CD14-positive monocyte (primary cell): ENCODE measurements at regions not wholly inside any gene's neighbourhood (a gene's known extent, or its start where the extent isn't known, plus 50 kb on each side); places are given as distances from the start of the nearest gene placed in this dataset.

Experiments
- DNase-seq, 3 donors: peaks; one replicate each; pipeline ENCODE4 v3.0.0-alpha.2; 2011 to 2022
- H2AFZ ChIP-seq: 2 replicates; pipeline ENCODE4 v1.6.0; 2012; ENCODE audit warnings: mild to moderate bottlenecking, low read depth, low read length, inconsistent platforms; ENCODE audit not compliant: insufficient read depth, poor library complexity, severe bottlenecking
- H3K27ac ChIP-seq, 2 donors: 1 replicate in 1 of 2; 2 replicates in 1 of 2; pipeline ENCODE4 v1.5.1; 2012 to 2013; ENCODE audit warnings: low read length in 2 of 2, control low read depth in 1 of 2, inconsistent platforms in 1 of 2, low read depth in 1 of 2, mild to moderate bottlenecking in 1 of 2
- H3K27me3 ChIP-seq, 2 donors: one replicate each; pipeline versions ENCODE4 v1.6.0 to v1.6.1; 2011 to 2013; ENCODE audit warnings: low read length in 2 of 2; ENCODE audit not compliant: control insufficient read depth in 2 of 2, insufficient read depth in 2 of 2
- H3K36me3 ChIP-seq, 2 donors: replicated peaks in 1 of 2; 1 replicate in 1 of 2; 2 replicates in 1 of 2; pipeline versions ENCODE4 v1.5.1 to v1.6.1; 2012 to 2013; ENCODE audit warnings: low read length in 2 of 2, control low read depth in 1 of 2, inconsistent platforms in 1 of 2, mild to moderate bottlenecking in 1 of 2; ENCODE audit not compliant: insufficient read depth in 2 of 2, control insufficient read depth in 1 of 2
- H3K4me1 ChIP-seq, 2 donors: 1 replicate in 1 of 2; 2 replicates in 1 of 2; pipeline versions ENCODE4 v1.5.1 to v1.6.1; 2012 to 2013; ENCODE audit warnings: low read length in 2 of 2, control low read depth in 1 of 2, inconsistent platforms in 1 of 2, mild to moderate bottlenecking in 1 of 2, moderate library complexity in 1 of 2; ENCODE audit not compliant: insufficient read depth in 2 of 2, control insufficient read depth in 1 of 2
- H3K4me2 ChIP-seq: replicated peaks from 2 replicates; pipeline ENCODE3; 2012; ENCODE audit warnings: low read length, moderate library complexity, mild to moderate bottlenecking; ENCODE audit not compliant: poor library complexity, severe bottlenecking; ENCODE audit errors: extremely low read depth
- H3K4me3 ChIP-seq, 3 experiments: fragments of 200-600 bp in 1 of 3; sonication (generic) in 1 of 3; replicated peaks in 1 of 3; 1 replicate in 2 of 3; 2 replicates in 1 of 3; pipeline ENCODE4 v1.5.1; 2011 to 2013; ENCODE audit warnings: low read length in 3 of 3, mild to moderate bottlenecking in 3 of 3, control low read depth in 2 of 3, low read depth in 2 of 3, inconsistent platforms in 1 of 3, moderate library complexity in 1 of 3
- H3K79me2 ChIP-seq: 2 replicates; pipeline ENCODE4 v1.6.0; 2012; ENCODE audit warnings: mild to moderate bottlenecking, control low read depth, inconsistent platforms, low read length, moderate library complexity; ENCODE audit not compliant: insufficient read depth
- H3K9ac ChIP-seq: 2 replicates; pipeline ENCODE4 v1.6.0; 2017; ENCODE audit warnings: low read length, mild to moderate bottlenecking; ENCODE audit not compliant: insufficient read depth, poor library complexity, severe bottlenecking
- H3K9me3 ChIP-seq, 2 donors: replicated peaks in 1 of 2; 1 replicate in 1 of 2; 2 replicates in 1 of 2; pipeline versions ENCODE4 v1.5.1 to v1.6.1; 2012 to 2013; ENCODE audit warnings: low read length in 2 of 2, control low read depth in 1 of 2; ENCODE audit not compliant: control insufficient read depth in 1 of 2, insufficient read depth in 1 of 2
- H4K20me1 ChIP-seq: 2 replicates; pipeline ENCODE4 v1.6.0; 2012; ENCODE audit warnings: mild to moderate bottlenecking, low read length, control low read depth, moderate library complexity; ENCODE audit not compliant: insufficient read depth
- H3K27ac Mint-ChIP-seq, 7 donors: one replicate each; pipeline ENCODE4 v1.8.0; 2020; ENCODE audit warnings: mild to moderate bottlenecking in 7 of 7, mixed read lengths in 7 of 7, moderate library complexity in 6 of 7, inconsistent platforms in 2 of 7
- H3K27me3 Mint-ChIP-seq, 3 donors: one replicate each; pipeline ENCODE4 v1.8.0; 2021 to 2022; ENCODE audit warnings: low read depth in 3 of 3, mild to moderate bottlenecking in 3 of 3, mixed read lengths in 3 of 3, moderate library complexity in 3 of 3, inconsistent platforms in 1 of 3
- H3K36me3 Mint-ChIP-seq, 2 donors: one replicate each; pipeline ENCODE4 v1.8.0; 2020; ENCODE audit warnings: mixed read lengths in 2 of 2, inconsistent platforms in 1 of 2, mild to moderate bottlenecking in 1 of 2
- H3K4me1 Mint-ChIP-seq: one replicate; pipeline ENCODE4 v1.8.0; 2020; ENCODE audit warnings: mild to moderate bottlenecking, mixed read lengths
- H3K4me3 Mint-ChIP-seq, 2 donors: one replicate each; pipeline ENCODE4 v1.8.0; 2020; ENCODE audit warnings: mild to moderate bottlenecking in 2 of 2, mixed read lengths in 2 of 2, moderate library complexity in 1 of 2
- H3K9me3 Mint-ChIP-seq, 7 donors: one replicate each; pipeline ENCODE4 v1.8.0; 2020 to 2022; ENCODE audit warnings: mixed read lengths in 7 of 7, mild to moderate bottlenecking in 6 of 7, moderate library complexity in 6 of 7, inconsistent platforms in 2 of 7
- CTCF ChIP-seq: fragments of 200-600 bp; IDR thresholded peaks from one replicate; pipeline ENCODE4 v1.8.0; 2022; ENCODE audit warnings: antibody characterized with exemption, mild to moderate bottlenecking
- WGBS: methylation state at CpG from one replicate; pipeline ENCODE4 v1.1.5; 2013; ENCODE audit warnings: missing lambda C conversion rate; ENCODE audit not compliant: insufficient coverage; 5-methylcytosine and 5-hydroxymethylcytosine counted together
- intact Hi-C, 2 donors: fragments of 100-400 bp; cut with micrococcal nuclease; formaldehyde crosslinking; loops; one replicate each; pipeline versions ENCODE4 v1.15.0 to v1.15.1; 2023

GRCh38 chr7:131845573-131846314 is 289.3 kb upstream of the PODXL start:
- H3K4me3 Mint-ChIP-seq: no peak overlapping the region
- no peak overlapping the region for H2AFZ ChIP-seq
- no peaks in the 10 kb centered on the region for H3K27me3 ChIP-seq
- no peak overlapping the region for H3K9ac ChIP-seq
- H4K20me1 ChIP-seq: no peaks in the 10 kb centered on the region
- TF ChIP-seq CTCF: no peak
- no peaks in the 10 kb centered on the region for H3K4me1 ChIP-seq
- peaks cover 2 to 6% (median 4%) of the 10 kb centered on the region in 3 donors for H3K27me3 Mint-ChIP-seq
- no peaks in the 10 kb centered on the region for H3K9me3 ChIP-seq
- 64% methylated on average over 4 of the region's 8 CpGs for WGBS
- H3K79me2 ChIP-seq: no peaks in the 10 kb centered on the region
- DNase-seq: no peak
- no peaks in the 10 kb centered on the region for H3K4me1 Mint-ChIP-seq
- H3K36me3 ChIP-seq: no peaks in the 10 kb centered on the region
- H3K36me3 Mint-ChIP-seq: no peaks in the 10 kb centered on the region
- H3K27ac ChIP-seq: no peak overlapping the region
- peaks cover 0 to 5% (median 0%) of the 10 kb centered on the region in 7 donors for H3K9me3 Mint-ChIP-seq
- H3K4me3 ChIP-seq: no peak overlapping the region
- intact Hi-C loops: no loop called here
- no peak overlapping the region for H3K4me2 ChIP-seq
- H3K27ac Mint-ChIP-seq: no peak overlapping the region

GRCh38 chr7:131844369-131844768 is 287.9 kb upstream of the PODXL start:
- Histone ChIP-seq H3K9me3 (no peaks in the 10 kb centered on the region), H3K36me3 (no peaks in the 10 kb centered on the region), H3K27me3 (no peaks in the 10 kb centered on the region), H3K4me3 (no peak overlapping the region), H3K4me1 (no peaks in the 10 kb centered on the region), H3K4me2 (no peak overlapping the region), H3K9ac (no peak overlapping the region), H2AFZ (no peak overlapping the region), H4K20me1 (no peaks in the 10 kb centered on the region), H3K27ac (no peak overlapping the region), H3K79me2 (no peaks in the 10 kb centered on the region)
- no peak for TF ChIP-seq CTCF
- intact Hi-C loops: no loop called here
- no peak overlapping the region for H3K4me3 Mint-ChIP-seq
- no peak overlapping the region for H3K27ac Mint-ChIP-seq
- no peaks in the 10 kb centered on the region for H3K4me1 Mint-ChIP-seq
- H3K9me3 Mint-ChIP-seq: peaks cover 0 to 5% (median 0%) of the 10 kb centered on the region in 7 donors
- no peaks in the 10 kb centered on the region for H3K36me3 Mint-ChIP-seq
- no peak for DNase-seq
- WGBS: 51% methylated on average over 2 of the region's 3 CpGs
- H3K27me3 Mint-ChIP-seq: peaks cover 4 to 6% (median 5%) of the 10 kb centered on the region in 3 donors
